ENCODE measurements at regions not wholly inside any gene's neighbourhood (a gene's known extent, or its start where the extent isn't known, plus 50 kb on each side); places are given as distances from the start of the nearest gene placed in this dataset.

- TF ChIP-seq SP1 (IDR thresholded peaks at IDR 0.05; ENCODE audit: low read depth, low read length): no peak
- no peak for TF ChIP-seq TCF3 (IDR thresholded peaks at IDR 0.05; ENCODE audit: borderline replicate concordance, insufficient read depth, low read depth, low read length)
- no peak for TF ChIP-seq HDAC2 (IDR thresholded peaks at IDR 0.05)
- no peak for TF ChIP-seq LARP7 (IDR thresholded peaks at IDR 0.05)
- TF ChIP-seq TBL1XR1 (IDR thresholded peaks at IDR 0.05; ENCODE audit: low read depth, low read length): no peak
- TF ChIP-seq, protein P1, sequence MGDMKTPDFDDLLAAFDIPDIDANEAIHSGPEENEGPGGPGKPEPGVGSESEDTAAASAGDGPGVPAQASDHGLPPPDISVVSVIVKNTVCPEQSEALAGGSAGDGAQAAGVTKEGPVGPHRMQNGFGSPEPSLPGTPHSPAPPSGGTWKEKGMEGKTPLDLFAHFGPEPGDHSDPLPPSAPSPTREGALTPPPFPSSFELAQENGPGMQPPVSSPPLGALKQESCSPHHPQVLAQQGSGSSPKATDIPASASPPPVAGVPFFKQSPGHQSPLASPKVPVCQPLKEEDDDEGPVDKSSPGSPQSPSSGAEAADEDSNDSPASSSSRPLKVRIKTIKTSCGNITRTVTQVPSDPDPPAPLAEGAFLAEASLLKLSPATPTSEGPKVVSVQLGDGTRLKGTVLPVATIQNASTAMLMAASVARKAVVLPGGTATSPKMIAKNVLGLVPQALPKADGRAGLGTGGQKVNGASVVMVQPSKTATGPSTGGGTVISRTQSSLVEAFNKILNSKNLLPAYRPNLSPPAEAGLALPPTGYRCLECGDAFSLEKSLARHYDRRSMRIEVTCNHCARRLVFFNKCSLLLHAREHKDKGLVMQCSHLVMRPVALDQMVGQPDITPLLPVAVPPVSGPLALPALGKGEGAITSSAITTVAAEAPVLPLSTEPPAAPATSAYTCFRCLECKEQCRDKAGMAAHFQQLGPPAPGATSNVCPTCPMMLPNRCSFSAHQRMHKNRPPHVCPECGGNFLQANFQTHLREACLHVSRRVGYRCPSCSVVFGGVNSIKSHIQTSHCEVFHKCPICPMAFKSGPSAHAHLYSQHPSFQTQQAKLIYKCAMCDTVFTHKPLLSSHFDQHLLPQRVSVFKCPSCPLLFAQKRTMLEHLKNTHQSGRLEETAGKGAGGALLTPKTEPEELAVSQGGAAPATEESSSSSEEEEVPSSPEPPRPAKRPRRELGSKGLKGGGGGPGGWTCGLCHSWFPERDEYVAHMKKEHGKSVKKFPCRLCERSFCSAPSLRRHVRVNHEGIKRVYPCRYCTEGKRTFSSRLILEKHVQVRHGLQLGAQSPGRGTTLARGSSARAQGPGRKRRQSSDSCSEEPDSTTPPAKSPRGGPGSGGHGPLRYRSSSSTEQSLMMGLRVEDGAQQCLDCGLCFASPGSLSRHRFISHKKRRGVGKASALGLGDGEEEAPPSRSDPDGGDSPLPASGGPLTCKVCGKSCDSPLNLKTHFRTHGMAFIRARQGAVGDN (IDR thresholded peaks at IDR 0.05): no peak
Observed at GRCh38 chr15:23954931-23955330, 267.8 kb upstream of the NDN start (continued).

DNA sequence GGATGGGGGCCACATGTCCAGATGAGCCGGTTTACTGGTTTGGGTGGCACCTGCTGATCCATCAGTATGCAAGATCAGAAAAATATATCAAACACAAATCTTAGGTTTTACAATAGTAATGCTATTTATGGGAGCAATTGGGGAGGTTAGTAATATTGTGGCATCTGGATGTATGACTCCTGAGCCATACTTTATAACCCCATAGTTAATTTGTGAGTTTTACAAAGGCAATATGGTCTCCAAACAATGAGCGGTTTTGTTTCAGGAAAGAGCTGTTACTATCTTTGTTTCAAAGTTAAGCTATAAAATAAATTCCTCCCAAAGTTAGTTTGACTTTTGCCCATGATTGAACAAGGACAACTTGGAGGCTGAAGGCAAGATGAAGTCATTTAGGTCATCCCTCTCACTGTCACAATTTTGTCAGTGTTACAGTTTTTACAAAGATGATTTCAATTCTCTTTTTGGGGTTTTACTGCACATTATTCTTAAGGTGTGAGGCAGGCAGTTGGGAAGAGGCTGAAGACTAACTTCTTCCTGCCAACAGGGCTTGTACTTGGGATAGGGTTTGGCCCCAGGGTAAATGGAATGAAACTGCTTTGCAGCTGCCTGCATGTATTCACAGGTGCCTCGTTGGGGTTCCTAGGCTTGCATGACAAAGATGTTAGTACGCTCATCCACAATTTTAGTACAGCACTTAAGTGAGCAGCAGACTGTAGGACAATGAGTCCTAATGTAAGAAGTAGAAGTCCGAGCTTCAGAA is 296.6 kb upstream of the NDN start:
- H3K36me3 ChIP-seq (ENCODE audit: control insufficient read depth in 2 of 2, insufficient read depth in 2 of 2, low read length in 1 of 2): no peaks in the 10 kb centered on the region
- no peaks in the 10 kb centered on the region for H3K79me2 ChIP-seq (ENCODE audit: control insufficient read depth, insufficient read depth, low read length)
- H3K4me1 ChIP-seq (ENCODE audit: control insufficient read depth, insufficient read depth, low read length): no peaks in the 10 kb centered on the region
- SMC1A ChIA-PET (ENCODE audit: uncharacterized antibody, unreplicated experiment): no interaction called here
- DNase-seq (ENCODE audit: low read depth, low spot score) (no peak), FAIRE-seq (no peak), ATAC-seq (no peak)
- no peak overlapping the region for H3K9ac ChIP-seq (ENCODE audit: control insufficient read depth, insufficient read depth, low read length)
- in situ Hi-C loops (cut with MboI): no loop called here
- TF ChIP-seq JUNB (IDR thresholded peaks at IDR 0.05): no peak
- TF ChIP-seq NFXL1 (IDR thresholded peaks at IDR 0.05; ENCODE audit: borderline replicate concordance): no peak
- no peak for TF ChIP-seq MYB (IDR thresholded peaks at IDR 0.05; ENCODE audit: borderline replicate concordance, low read depth, low read length)
- TF ChIP-seq MXI1 (IDR thresholded peaks at IDR 0.05; ENCODE audit: low read depth, low read length): no peak
- no peak for TF ChIP-seq KDM1A (IDR thresholded peaks at IDR 0.05; ENCODE audit: borderline replicate concordance)
- no peak for TF ChIP-seq EZH2 (IDR thresholded peaks at IDR 0.05; ENCODE audit: borderline replicate concordance, control insufficient read depth, low read depth, low read length)
- no peak for TF ChIP-seq BCL11A (IDR thresholded peaks at IDR 0.05; ENCODE audit: low read depth, low read length)
- no peak overlapping the region for H3K4me3 ChIP-seq
- CTCF ChIA-PET: no interaction called here
- no peak overlapping the region for H3K4me2 ChIP-seq (ENCODE audit: control insufficient read depth, insufficient read depth)
- RAD21 ChIA-PET (ENCODE audit: unreplicated experiment): no interaction called here
- H4K20me1 ChIP-seq (ENCODE audit: control insufficient read depth, insufficient read depth): no peaks in the 10 kb centered on the region
- no TSS peak for BruUV-seq (replicated peaks)
- H3K27me3 ChIP-seq (replicated peaks in 1 of 2; ENCODE audit: control insufficient read depth in 2 of 2, insufficient read depth in 2 of 2, low read length in 1 of 2): no peaks in the 10 kb centered on the region
- POLR2A ChIA-PET: no interaction called here
- H2AFZ ChIP-seq (ENCODE audit: control insufficient read depth, low read depth, low read length): no peak overlapping the region
- WGBS (ENCODE audit: insufficient coverage, insufficient replicate concordance, low lambda C conversion rate, missing lambda C conversion rate): 14% methylated on average over 5 of the region's 5 CpGs
- H3K27ac ChIP-seq (ENCODE audit: control insufficient read depth, insufficient read depth): no peak overlapping the region
- no peaks in the 10 kb centered on the region for H3K9me3 ChIP-seq (replicated peaks; ENCODE audit: control insufficient read depth, insufficient read depth, low read length)
- intact Hi-C loops (cut with micrococcal nuclease; ENCODE audit: unreplicated experiment): no loop called here

Data from GM12878 (cell line).